ENCODE measurements at regions not wholly inside any gene's neighbourhood (a gene's known extent, or its start where the extent isn't known, plus 50 kb on each side); places are given as distances from the start of the nearest gene placed in this dataset.

GRCh38 chr16:85313526-85314301 lies 201.4 kb upstream of the CIBAR2 start:
- intact Hi-C loops (cut with DNase I; ENCODE audit: low total_unique reads), result no loop called here
- no peaks in the 10 kb centered on the region for H3K4me1 ChIP-seq
- H3K36me3 ChIP-seq, result no peaks in the 10 kb centered on the region
- H3K4me3 ChIP-seq, result no peak overlapping the region
- no peak overlapping the region for H3K27ac ChIP-seq
- TF ChIP-seq POLR2A (IDR thresholded peaks at IDR 0.05) (no peak), CTCF (IDR thresholded peaks at IDR 0.05) (no peak)
- no peaks in the 10 kb centered on the region for H3K9me3 ChIP-seq
- DNase-seq, result no peak
- H3K27me3 ChIP-seq, result no peaks in the 10 kb centered on the region

GRCh38 chr16:85314512-85314971 lies 202.3 kb upstream of the CIBAR2 start:
- Histone ChIP-seq H3K27me3 (no peaks in the 10 kb centered on the region), H3K36me3 (no peaks in the 10 kb centered on the region), H3K4me3 (no peak overlapping the region), H3K4me1 (no peaks in the 10 kb centered on the region), H3K9me3 (no peaks in the 10 kb centered on the region), H3K27ac (no peak overlapping the region)
- no peak for TF ChIP-seq POLR2A (IDR thresholded peaks at IDR 0.05)
- TF ChIP-seq CTCF (IDR thresholded peaks at IDR 0.05), result no peak
- intact Hi-C loops (cut with DNase I; ENCODE audit: low total_unique reads), result no loop called here
- no peak for DNase-seq

- no peaks in the 10 kb centered on the region for H3K36me3 ChIP-seq
- H3K4me3 ChIP-seq, result no peak overlapping the region
- intact Hi-C loops (cut with DNase I; ENCODE audit: low total_unique reads), result no loop called here
- no peak for TF ChIP-seq POLR2A (IDR thresholded peaks at IDR 0.05)
- no peak for TF ChIP-seq CTCF (IDR thresholded peaks at IDR 0.05)
- H3K9me3 ChIP-seq, result no peaks in the 10 kb centered on the region
- peaks cover 0 to 2% of the 10 kb centered on the region in 2 donors for H3K4me1 ChIP-seq
- H3K27me3 ChIP-seq, result no peaks in the 10 kb centered on the region
- no peak overlapping the region for H3K27ac ChIP-seq
- DNase-seq, result no peak
These were observed 203.6 kb upstream of the CIBAR2 start for GRCh38 chr16:85315866-85316265.

GRCh38 chr16:85316321-85316919 lies 204.1 kb upstream of the CIBAR2 start:
- Histone ChIP-seq H3K4me3 (no peak overlapping the region), H3K27ac (no peak overlapping the region), H3K9me3 (no peaks in the 10 kb centered on the region), H3K4me1 (peaks cover 0 to 7% of the 10 kb centered on the region in 2 donors), H3K36me3 (no peaks in the 10 kb centered on the region), H3K27me3 (no peaks in the 10 kb centered on the region)
- TF ChIP-seq CTCF (IDR thresholded peaks at IDR 0.05) (peak; percentile 35 to 64 (median 60)), POLR2A (IDR thresholded peaks at IDR 0.05) (no peak)
- intact Hi-C loops (cut with DNase I; ENCODE audit: low total_unique reads), result no loop called here
- DNase-seq, result no peak

GRCh38 chr16:85316944-85317343 lies 204.7 kb upstream of the CIBAR2 start:
- TF ChIP-seq CTCF (IDR thresholded peaks at IDR 0.05) (no peak), POLR2A (IDR thresholded peaks at IDR 0.05) (no peak)
- intact Hi-C loops (cut with DNase I; ENCODE audit: low total_unique reads), result no loop called here
- Histone ChIP-seq H3K4me3 (no peak overlapping the region), H3K9me3 (no peaks in the 10 kb centered on the region), H3K36me3 (no peaks in the 10 kb centered on the region), H3K27me3 (no peaks in the 10 kb centered on the region), H3K4me1 (peaks cover 0 to 9% of the 10 kb centered on the region in 2 donors), H3K27ac (no peak overlapping the region)
- DNase-seq, result no peak

All from uterus (tissue), 3 donors.